22Rv1 (cell line): ENCODE measurements at regions not wholly inside any gene's neighbourhood (a gene's known extent, or its start where the extent isn't known, plus 50 kb on each side); places are given as distances from the start of the nearest gene placed in this dataset.

Experiments used
- CTCF ChIP-seq: fragments of 450-650 bp; IDR thresholded peaks from 2 replicates; pipeline ENCODE4 v1.5.1; 2017; ENCODE audit warnings: mild to moderate bottlenecking
- ZFX ChIP-seq: fragments of 450-650 bp; IDR thresholded peaks from 2 replicates; pipeline ENCODE4 v1.6.1; 2017; ENCODE audit warnings: antibody characterized with exemption, borderline replicate concordance

- TF ChIP-seq CTCF (no peak), ZFX (no peak)
Measured at GRCh38 chr7:45992826-45993225, 71.8 kb upstream of the IGFBP3 start.
